Cardiac septum (tissue), 1 donor: ENCODE measurements at regions not wholly inside any gene's neighbourhood (a gene's known extent, or its start where the extent isn't known, plus 50 kb on each side); places are given as distances from the start of the nearest gene placed in this dataset.

ENCODE experiments used
- DNase-seq: peaks from one replicate; pipeline ENCODE4 v3.0.0-alpha.2; 2020; ENCODE audit warnings: low spot score
- intact Hi-C: fragments of 100-400 bp; cut with DNase I; formaldehyde crosslinking; loops from one replicate; pipeline ENCODE4 v1.14.0; 2022
- donor health status: DM: no; HTN: no; CAD: no.

- DNase-seq = no peak
- intact Hi-C loops = no loop called here
These were observed 273.3 kb downstream of the GLI2 start for GRCh38 chr2:121008975-121009374.

- intact Hi-C loops = no loop called here
- DNase-seq = no peak
These were observed 274.0 kb downstream of the TFCP2L1 start for GRCh38 chr2:121010998-121011397.

GRCh38 chr2:121014876-121015275, 270.1 kb downstream of the TFCP2L1 start:
- no peak for DNase-seq
- intact Hi-C loops = no loop called here

GRCh38 chr2:121015971-121016485, 269.0 kb downstream of the TFCP2L1 start:
- intact Hi-C loops = no loop called here
- no peak for DNase-seq

GRCh38 chr2:121017396-121017795, 267.6 kb downstream of the TFCP2L1 start:
- intact Hi-C loops = no loop called here
- no peak for DNase-seq

- no peak for DNase-seq
- intact Hi-C loops = no loop called here
These were observed 266.6 kb downstream of the TFCP2L1 start for GRCh38 chr2:121018136-121019061.

GRCh38 chr2:121019071-121019470, 265.9 kb downstream of the TFCP2L1 start:
- intact Hi-C loops = no loop called here
- no peak for DNase-seq

GRCh38 chr2:121019756-121020155, 265.2 kb downstream of the TFCP2L1 start:
- intact Hi-C loops = no loop called here
- DNase-seq = no peak

- intact Hi-C loops = no loop called here
- no peak for DNase-seq
These were observed 263.3 kb downstream of the TFCP2L1 start for GRCh38 chr2:121021685-121022084.

GRCh38 chr2:121028577-121028976, 256.4 kb downstream of the TFCP2L1 start:
- intact Hi-C loops = no loop called here

GRCh38 chr2:121030523-121030922, 254.5 kb downstream of the TFCP2L1 start:
- intact Hi-C loops = no loop called here
- no peak for DNase-seq

More at GRCh38 chr2:121028577-121028976, 256.4 kb downstream of the TFCP2L1 start:
- DNase-seq = no peak

- intact Hi-C loops = no loop called here
- DNase-seq = no peak
These were observed 253.2 kb downstream of the TFCP2L1 start for GRCh38 chr2:121031568-121032340.

GRCh38 chr2:121033461-121033996, 251.5 kb downstream of the TFCP2L1 start:
- no peak for DNase-seq
- intact Hi-C loops = no loop called here

- no peak for DNase-seq
- intact Hi-C loops = no loop called here
These were observed 250.5 kb downstream of the TFCP2L1 start for GRCh38 chr2:121034551-121034950.

GRCh38 chr2:121036226-121036692, 248.7 kb downstream of the TFCP2L1 start:
- intact Hi-C loops = no loop called here

GRCh38 chr2:121037480-121037879, 247.5 kb downstream of the TFCP2L1 start:
- DNase-seq = no peak
- intact Hi-C loops = no loop called here

More at GRCh38 chr2:121036226-121036692, 248.7 kb downstream of the TFCP2L1 start:
- no peak for DNase-seq

GRCh38 chr2:121038031-121038430, 247.0 kb downstream of the TFCP2L1 start:
- intact Hi-C loops = no loop called here
- DNase-seq = no peak

GRCh38 chr2:121038431-121038830, 246.6 kb downstream of the TFCP2L1 start:
- DNase-seq = no peak
- intact Hi-C loops = no loop called here

GRCh38 chr2:121038891-121039616, 245.9 kb downstream of the TFCP2L1 start:
- intact Hi-C loops = no loop called here
- DNase-seq = no peak
